ENCODE measurements at regions not wholly inside any gene's neighbourhood (a gene's known extent, or its start where the extent isn't known, plus 50 kb on each side); places are given as distances from the start of the nearest gene placed in this dataset.

DNA sequence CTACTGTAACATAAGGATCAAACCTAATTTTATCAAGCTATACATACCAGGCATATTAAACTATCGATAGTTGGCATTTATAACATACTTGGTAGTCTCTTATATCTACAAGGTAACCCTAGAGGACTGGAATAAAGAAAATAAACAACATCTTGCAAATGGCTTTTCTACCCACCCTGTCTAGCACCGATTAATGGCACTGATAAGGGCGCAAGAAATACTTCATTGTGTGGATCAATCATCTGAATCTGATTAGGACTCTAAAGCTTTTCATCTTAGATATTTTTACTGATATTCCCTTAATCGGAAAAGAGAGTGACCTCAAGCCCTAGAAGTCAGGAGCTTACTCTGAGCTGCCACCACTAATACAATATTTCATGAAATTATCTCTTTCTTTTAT is 1461.7 kb upstream of the PIK3C3 start:
- no peaks in the 10 kb centered on the region for H3K9me3 ChIP-seq
- H3K4me1 ChIP-seq: no peaks in the 10 kb centered on the region
- 40 to 80% methylated on average over 4 of the region's 4 CpGs for WGBS, 2 donors
- H3K27ac ChIP-seq: no peak overlapping the region
- no peaks in the 10 kb centered on the region for H3K27me3 ChIP-seq
- no peaks in the 10 kb centered on the region for H3K36me3 ChIP-seq (ENCODE audit: low read depth, missing control alignments)
- intact Hi-C loops (cut with DNase I; ENCODE audit: low total_unique reads): no loop called here
- no peak overlapping the region for H3K4me3 ChIP-seq
- TF ChIP-seq POLR2A (IDR thresholded peaks at IDR 0.05): no peak
- TF ChIP-seq, protein P1, sequence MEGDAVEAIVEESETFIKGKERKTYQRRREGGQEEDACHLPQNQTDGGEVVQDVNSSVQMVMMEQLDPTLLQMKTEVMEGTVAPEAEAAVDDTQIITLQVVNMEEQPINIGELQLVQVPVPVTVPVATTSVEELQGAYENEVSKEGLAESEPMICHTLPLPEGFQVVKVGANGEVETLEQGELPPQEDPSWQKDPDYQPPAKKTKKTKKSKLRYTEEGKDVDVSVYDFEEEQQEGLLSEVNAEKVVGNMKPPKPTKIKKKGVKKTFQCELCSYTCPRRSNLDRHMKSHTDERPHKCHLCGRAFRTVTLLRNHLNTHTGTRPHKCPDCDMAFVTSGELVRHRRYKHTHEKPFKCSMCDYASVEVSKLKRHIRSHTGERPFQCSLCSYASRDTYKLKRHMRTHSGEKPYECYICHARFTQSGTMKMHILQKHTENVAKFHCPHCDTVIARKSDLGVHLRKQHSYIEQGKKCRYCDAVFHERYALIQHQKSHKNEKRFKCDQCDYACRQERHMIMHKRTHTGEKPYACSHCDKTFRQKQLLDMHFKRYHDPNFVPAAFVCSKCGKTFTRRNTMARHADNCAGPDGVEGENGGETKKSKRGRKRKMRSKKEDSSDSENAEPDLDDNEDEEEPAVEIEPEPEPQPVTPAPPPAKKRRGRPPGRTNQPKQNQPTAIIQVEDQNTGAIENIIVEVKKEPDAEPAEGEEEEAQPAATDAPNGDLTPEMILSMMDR (IDR thresholded peaks at IDR 0.05): no peak
- DNase-seq: no peak

DNA sequence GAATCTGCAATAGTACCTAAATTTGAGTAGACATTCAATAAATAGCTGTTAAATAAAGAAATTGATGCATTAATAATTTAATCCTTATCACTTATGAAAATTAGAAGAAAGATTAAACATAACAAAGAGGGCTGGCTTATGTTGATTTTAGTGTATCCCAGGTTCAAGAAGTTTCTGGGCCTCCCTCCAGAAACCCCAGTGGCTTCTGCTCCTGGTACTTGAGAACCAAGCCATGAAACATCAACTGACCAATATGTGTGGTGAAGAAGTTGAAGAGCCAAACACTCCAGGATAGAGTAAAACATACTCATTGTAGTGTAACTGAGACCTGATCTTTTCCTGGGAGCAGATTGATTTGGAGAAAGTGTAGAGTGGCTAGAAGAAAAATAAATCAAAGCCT is 1465.7 kb upstream of the PIK3C3 start:
- DNase-seq: no peak
- no peak overlapping the region for H3K4me3 ChIP-seq
- H3K27ac ChIP-seq: no peak overlapping the region
- intact Hi-C loops (cut with DNase I; ENCODE audit: low total_unique reads): no loop called here
- H3K4me1 ChIP-seq: no peaks in the 10 kb centered on the region
- H3K27me3 ChIP-seq: no peaks in the 10 kb centered on the region
- no peaks in the 10 kb centered on the region for H3K9me3 ChIP-seq
- H3K36me3 ChIP-seq (ENCODE audit: low read depth, missing control alignments): no peaks in the 10 kb centered on the region
- no peak for TF ChIP-seq POLR2A (IDR thresholded peaks at IDR 0.05)
- TF ChIP-seq, protein P1 (IDR thresholded peaks at IDR 0.05): no peak

DNA sequence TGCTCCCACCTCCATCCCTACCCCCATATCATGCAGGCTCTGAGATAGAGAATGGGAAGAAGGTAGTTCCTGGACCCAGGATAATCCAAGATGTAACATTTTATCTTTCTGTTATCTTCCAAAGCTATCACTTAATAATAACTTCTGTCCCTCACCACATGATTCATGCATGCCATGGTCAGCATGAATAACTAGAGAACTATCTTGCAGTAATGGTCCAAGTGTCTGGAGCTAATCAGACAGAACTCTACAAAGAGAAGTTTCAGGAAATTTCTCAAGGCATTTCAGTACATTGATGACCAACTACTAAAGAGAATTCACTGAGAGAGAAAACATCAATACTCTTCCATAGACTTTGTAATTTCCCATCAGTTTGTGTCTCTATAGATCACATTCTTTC is 1469.7 kb upstream of the PIK3C3 start:
- H3K36me3 ChIP-seq (ENCODE audit: low read depth, missing control alignments): no peaks in the 10 kb centered on the region
- intact Hi-C loops (cut with DNase I; ENCODE audit: low total_unique reads): no loop called here
- no peak overlapping the region for H3K27ac ChIP-seq
- DNase-seq: no peak
- H3K4me3 ChIP-seq: no peak overlapping the region
- no peak for TF ChIP-seq POLR2A (IDR thresholded peaks at IDR 0.05)
- TF ChIP-seq, protein P1 (IDR thresholded peaks at IDR 0.05): no peak
- no peaks in the 10 kb centered on the region for H3K27me3 ChIP-seq
- no peaks in the 10 kb centered on the region for H3K4me1 ChIP-seq
- H3K9me3 ChIP-seq: no peaks in the 10 kb centered on the region

DNA sequence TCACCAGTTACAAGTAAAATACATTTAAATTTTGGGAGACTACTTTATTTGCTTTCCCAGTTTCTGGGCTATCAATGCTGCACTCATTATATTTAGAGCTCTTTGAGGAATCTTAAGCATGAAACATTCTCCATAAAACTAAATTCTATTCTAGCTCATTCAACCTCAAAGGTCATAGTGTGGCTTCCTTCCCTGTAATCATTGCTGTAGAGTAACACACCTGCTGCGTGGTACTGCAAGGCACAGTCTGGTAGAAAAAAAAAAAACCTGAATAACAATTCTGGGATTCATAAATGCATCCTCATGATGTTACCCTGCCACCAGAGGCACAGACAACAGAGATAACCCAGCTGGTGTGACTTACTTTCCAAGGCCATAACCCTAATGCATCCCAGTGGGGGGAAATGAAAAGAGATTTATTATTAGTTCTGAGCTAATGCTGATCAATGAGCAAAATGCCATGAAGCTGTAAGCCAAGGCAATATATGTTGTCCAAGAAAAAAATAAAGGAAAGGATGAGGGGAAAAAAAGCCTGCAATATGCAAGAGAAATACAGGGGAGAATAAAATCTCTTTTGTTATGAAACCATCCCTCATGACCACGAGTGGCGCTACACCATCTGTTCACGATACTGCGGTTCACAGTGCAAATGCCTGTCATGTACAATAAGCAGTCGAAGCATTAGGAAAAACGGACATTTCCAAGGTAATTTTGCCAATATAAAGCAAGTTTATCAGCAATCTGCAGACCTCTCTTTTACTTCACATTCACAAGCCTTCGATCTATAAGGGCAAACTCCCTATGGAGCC is 1481.6 kb upstream of the PIK3C3 start:
- no peaks in the 10 kb centered on the region for H3K4me1 ChIP-seq
- no peaks in the 10 kb centered on the region for H3K36me3 ChIP-seq (ENCODE audit: low read depth, missing control alignments)
- no peaks in the 10 kb centered on the region for H3K27me3 ChIP-seq
- no peak for TF ChIP-seq POLR2A (IDR thresholded peaks at IDR 0.05)
- TF ChIP-seq, protein P1 (IDR thresholded peaks at IDR 0.05): no peak
- WGBS, 2 donors: 53 to 68% methylated on average over 8 of the region's 8 CpGs
- no peaks in the 10 kb centered on the region for H3K9me3 ChIP-seq
- H3K4me3 ChIP-seq: no peak overlapping the region
- no peak overlapping the region for H3K27ac ChIP-seq
- no peak for DNase-seq
- intact Hi-C loops (cut with DNase I; ENCODE audit: low total_unique reads): no loop called here

DNA sequence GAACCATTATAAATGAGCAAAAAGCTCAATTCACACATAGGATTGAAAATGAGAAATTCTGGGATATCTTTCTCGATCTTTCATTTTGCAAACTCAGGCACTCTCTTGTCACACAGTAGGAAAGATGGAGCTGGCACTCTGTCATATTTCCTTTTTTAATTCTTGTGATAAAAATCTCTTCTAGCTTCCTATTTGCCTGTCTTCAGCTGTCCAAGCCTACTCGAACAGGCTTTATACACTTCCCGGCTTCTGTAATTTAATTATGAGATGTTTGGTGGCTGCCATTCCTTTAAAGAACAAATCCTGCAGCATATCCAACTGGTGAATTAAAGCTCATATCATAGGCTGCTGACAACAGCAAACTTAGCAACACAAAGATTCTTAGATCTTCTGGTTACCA is 1484.3 kb upstream of the PIK3C3 start:
- DNase-seq: no peak
- no peaks in the 10 kb centered on the region for H3K36me3 ChIP-seq (ENCODE audit: low read depth, missing control alignments)
- H3K27me3 ChIP-seq: no peaks in the 10 kb centered on the region
- H3K4me3 ChIP-seq: no peak overlapping the region
- no peak overlapping the region for H3K27ac ChIP-seq
- 86 to 90% methylated on average over 3 of the region's 3 CpGs for WGBS, 2 donors
- no peaks in the 10 kb centered on the region for H3K4me1 ChIP-seq
- TF ChIP-seq, protein P1 (IDR thresholded peaks at IDR 0.05): no peak
- no peak for TF ChIP-seq POLR2A (IDR thresholded peaks at IDR 0.05)
- H3K9me3 ChIP-seq: no peaks in the 10 kb centered on the region
- intact Hi-C loops (cut with DNase I; ENCODE audit: low total_unique reads): no loop called here

Data from testis (tissue), 2 donors.